ENCODE measurements at regions not wholly inside any gene's neighbourhood (a gene's known extent, or its start where the extent isn't known, plus 50 kb on each side); places are given as distances from the start of the nearest gene placed in this dataset.

- Histone ChIP-seq H3K36me3 (replicated peaks; ENCODE audit: insufficient read depth, low read length) (no peaks in the 10 kb centered on the region), H3K9ac (ENCODE audit: low read length) (no peak overlapping the region), H3K9me2 (replicated peaks; ENCODE audit: insufficient read depth, low read length) (no peaks in the 10 kb centered on the region), H3K4me1 (ENCODE audit: low read length) (no peaks in the 10 kb centered on the region), H3K27ac (ENCODE audit: low read length) (no peak overlapping the region), H3K4me3 (ENCODE audit: low read length) (no peak overlapping the region), H2AFZ (ENCODE audit: low read length) (no peak overlapping the region), H3F3A (ENCODE audit: insufficient read depth, low read length) (no peaks in the 10 kb centered on the region), H3K79me2 (ENCODE audit: low read length) (no peaks in the 10 kb centered on the region), H4K20me1 (ENCODE audit: insufficient read depth, low read length) (no peaks in the 10 kb centered on the region), H3K4me2 (ENCODE audit: low read depth, low read length) (no peak overlapping the region), H3K27me3 (replicated peaks; ENCODE audit: insufficient read depth, low read length) (no peaks in the 10 kb centered on the region), H3K9me3 (replicated peaks; ENCODE audit: insufficient read depth, low read length) (no peaks in the 10 kb centered on the region)
- no peak for DNase-seq
- no peak for TF ChIP-seq EZH2 (optimal IDR thresholded peaks at IDR 0.05; ENCODE audit: low read depth, low read length)
- TF ChIP-seq EZH2phosphoT487 (IDR thresholded peaks at IDR 0.05; ENCODE audit: low read length) = no peak
- no peak for TF ChIP-seq CTCF (IDR thresholded peaks at IDR 0.05; ENCODE audit: low read length)
These were observed 114.5 kb upstream of the SPON1 start for GRCh38 chr11:13848031-13848430.

GRCh38 chr11:13850231-13851005 lies 112.1 kb upstream of the SPON1 start:
- H3K4me1 ChIP-seq (ENCODE audit: low read length) = no peaks in the 10 kb centered on the region
- no peak overlapping the region for H3K9ac ChIP-seq (ENCODE audit: low read length)
- no peaks in the 10 kb centered on the region for H3K9me2 ChIP-seq (replicated peaks; ENCODE audit: insufficient read depth, low read length)
- H3K27me3 ChIP-seq (replicated peaks; ENCODE audit: insufficient read depth, low read length) = no peaks in the 10 kb centered on the region
- TF ChIP-seq CTCF (IDR thresholded peaks at IDR 0.05; ENCODE audit: low read length) (no peak), EZH2phosphoT487 (IDR thresholded peaks at IDR 0.05; ENCODE audit: low read length) (no peak), EZH2 (optimal IDR thresholded peaks at IDR 0.05; ENCODE audit: low read depth, low read length) (no peak)
- no peak overlapping the region for H3K4me3 ChIP-seq (ENCODE audit: low read length)
- H3K27ac ChIP-seq (ENCODE audit: low read length) = no peak overlapping the region
- H3K4me2 ChIP-seq (ENCODE audit: low read depth, low read length) = no peak overlapping the region
- H4K20me1 ChIP-seq (ENCODE audit: insufficient read depth, low read length) = no peaks in the 10 kb centered on the region
- no peaks in the 10 kb centered on the region for H3F3A ChIP-seq (ENCODE audit: insufficient read depth, low read length)
- H3K36me3 ChIP-seq (replicated peaks; ENCODE audit: insufficient read depth, low read length) = no peaks in the 10 kb centered on the region
- H3K9me3 ChIP-seq (replicated peaks; ENCODE audit: insufficient read depth, low read length) = no peaks in the 10 kb centered on the region
- peak overlapping the region; percentile 39; the same call in 1 of the 2 replicates for H2AFZ ChIP-seq (ENCODE audit: low read length)
- no peak for DNase-seq
- no peaks in the 10 kb centered on the region for H3K79me2 ChIP-seq (ENCODE audit: low read length)

- Histone ChIP-seq H3K9me3 (replicated peaks; ENCODE audit: insufficient read depth, low read length) (no peaks in the 10 kb centered on the region), H4K20me1 (ENCODE audit: insufficient read depth, low read length) (no peaks in the 10 kb centered on the region), H3K4me3 (ENCODE audit: low read length) (no peak overlapping the region), H3K27ac (ENCODE audit: low read length) (no peak overlapping the region), H3K36me3 (replicated peaks; ENCODE audit: insufficient read depth, low read length) (no peaks in the 10 kb centered on the region), H3K4me1 (ENCODE audit: low read length) (no peaks in the 10 kb centered on the region), H3K9ac (ENCODE audit: low read length) (no peak overlapping the region), H3K27me3 (replicated peaks; ENCODE audit: insufficient read depth, low read length) (no peaks in the 10 kb centered on the region), H3K9me2 (replicated peaks; ENCODE audit: insufficient read depth, low read length) (no peaks in the 10 kb centered on the region), H3K4me2 (ENCODE audit: low read depth, low read length) (no peak overlapping the region), H3F3A (ENCODE audit: insufficient read depth, low read length) (no peaks in the 10 kb centered on the region), H3K79me2 (ENCODE audit: low read length) (no peaks in the 10 kb centered on the region), H2AFZ (ENCODE audit: low read length) (no peak overlapping the region)
- TF ChIP-seq CTCF (IDR thresholded peaks at IDR 0.05; ENCODE audit: low read length) (no peak), EZH2phosphoT487 (IDR thresholded peaks at IDR 0.05; ENCODE audit: low read length) (no peak), EZH2 (optimal IDR thresholded peaks at IDR 0.05; ENCODE audit: low read depth, low read length) (no peak)
- no peak for DNase-seq
These were observed 110.8 kb upstream of the SPON1 start for GRCh38 chr11:13851691-13852090.

All from MM.1S (cell line).